ENCODE measurements at regions not wholly inside any gene's neighbourhood (a gene's known extent, or its start where the extent isn't known, plus 50 kb on each side); places are given as distances from the start of the nearest gene placed in this dataset.

DNA sequence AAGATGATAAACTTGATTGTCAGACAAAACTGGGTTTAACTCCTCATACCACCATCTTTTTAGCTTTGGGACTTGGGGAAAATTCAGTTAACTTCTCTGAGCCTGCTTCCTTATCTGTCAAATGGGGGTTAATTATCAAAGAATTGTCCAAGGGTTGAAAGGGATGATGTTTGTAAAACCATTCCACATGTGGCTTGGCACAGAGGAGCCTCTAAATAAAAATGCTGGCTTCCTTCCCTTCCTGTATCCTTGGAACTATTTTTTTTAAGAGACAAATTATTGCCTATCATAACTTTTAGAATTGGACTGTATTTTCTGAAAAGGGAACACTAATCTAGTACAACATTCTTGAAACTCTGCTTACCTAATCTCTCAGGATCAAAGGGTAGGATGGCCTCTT is 143.4 kb upstream of the USP24 start (continued):
- no peak for TF ChIP-seq ZNF484 (CRISPR knock-in tag; IDR thresholded peaks at IDR 0.05; ENCODE audit: borderline replicate concordance, low read depth)
- TF ChIP-seq PAX8 (CRISPR knock-in tag; IDR thresholded peaks at IDR 0.05; ENCODE audit: borderline replicate concordance), result no peak
- no peak for TF ChIP-seq ZNF12 (CRISPR knock-in tag; IDR thresholded peaks at IDR 0.05)
- TF ChIP-seq, protein P1, sequence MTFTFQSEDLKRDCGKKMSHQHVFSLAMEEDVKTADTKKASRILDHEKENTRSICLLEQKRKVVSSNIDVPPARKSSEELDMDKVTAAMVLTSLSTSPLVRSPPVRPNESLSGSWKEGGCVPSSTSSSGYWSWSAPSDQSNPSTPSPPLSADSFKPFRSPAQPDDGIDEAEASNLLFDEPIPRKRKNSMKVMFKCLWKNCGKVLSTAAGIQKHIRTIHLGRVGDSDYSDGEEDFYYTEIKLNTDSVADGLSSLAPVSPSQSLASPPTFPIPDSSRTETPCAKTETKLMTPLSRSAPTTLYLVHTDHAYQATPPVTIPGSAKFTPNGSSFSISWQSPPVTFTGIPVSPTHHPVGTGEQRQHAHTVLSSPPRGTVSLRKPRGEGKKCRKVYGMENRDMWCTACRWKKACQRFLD (CRISPR knock-in tag; IDR thresholded peaks at IDR 0.05; ENCODE audit: borderline replicate concordance), result no peak
- no peak for TF ChIP-seq HIVEP1 (CRISPR knock-in tag; IDR thresholded peaks at IDR 0.05)
- TF ChIP-seq ZNF17 (CRISPR knock-in tag; IDR thresholded peaks at IDR 0.05), result no peak
- no peak for TF ChIP-seq KLF16 (CRISPR knock-in tag; IDR thresholded peaks at IDR 0.05)
- TF ChIP-seq, protein P2, sequence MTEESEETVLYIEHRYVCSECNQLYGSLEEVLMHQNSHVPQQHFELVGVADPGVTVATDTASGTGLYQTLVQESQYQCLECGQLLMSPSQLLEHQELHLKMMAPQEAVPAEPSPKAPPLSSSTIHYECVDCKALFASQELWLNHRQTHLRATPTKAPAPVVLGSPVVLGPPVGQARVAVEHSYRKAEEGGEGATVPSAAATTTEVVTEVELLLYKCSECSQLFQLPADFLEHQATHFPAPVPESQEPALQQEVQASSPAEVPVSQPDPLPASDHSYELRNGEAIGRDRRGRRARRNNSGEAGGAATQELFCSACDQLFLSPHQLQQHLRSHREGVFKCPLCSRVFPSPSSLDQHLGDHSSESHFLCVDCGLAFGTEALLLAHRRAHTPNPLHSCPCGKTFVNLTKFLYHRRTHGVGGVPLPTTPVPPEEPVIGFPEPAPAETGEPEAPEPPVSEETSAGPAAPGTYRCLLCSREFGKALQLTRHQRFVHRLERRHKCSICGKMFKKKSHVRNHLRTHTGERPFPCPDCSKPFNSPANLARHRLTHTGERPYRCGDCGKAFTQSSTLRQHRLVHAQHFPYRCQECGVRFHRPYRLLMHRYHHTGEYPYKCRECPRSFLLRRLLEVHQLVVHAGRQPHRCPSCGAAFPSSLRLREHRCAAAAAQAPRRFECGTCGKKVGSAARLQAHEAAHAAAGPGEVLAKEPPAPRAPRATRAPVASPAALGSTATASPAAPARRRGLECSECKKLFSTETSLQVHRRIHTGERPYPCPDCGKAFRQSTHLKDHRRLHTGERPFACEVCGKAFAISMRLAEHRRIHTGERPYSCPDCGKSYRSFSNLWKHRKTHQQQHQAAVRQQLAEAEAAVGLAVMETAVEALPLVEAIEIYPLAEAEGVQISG (CRISPR knock-in tag; IDR thresholded peaks at IDR 0.05), result no peak
- no peak for TF ChIP-seq ZSCAN20 (CRISPR knock-in tag; IDR thresholded peaks at IDR 0.05; ENCODE audit: borderline replicate concordance)
- TF ChIP-seq, protein P3, sequence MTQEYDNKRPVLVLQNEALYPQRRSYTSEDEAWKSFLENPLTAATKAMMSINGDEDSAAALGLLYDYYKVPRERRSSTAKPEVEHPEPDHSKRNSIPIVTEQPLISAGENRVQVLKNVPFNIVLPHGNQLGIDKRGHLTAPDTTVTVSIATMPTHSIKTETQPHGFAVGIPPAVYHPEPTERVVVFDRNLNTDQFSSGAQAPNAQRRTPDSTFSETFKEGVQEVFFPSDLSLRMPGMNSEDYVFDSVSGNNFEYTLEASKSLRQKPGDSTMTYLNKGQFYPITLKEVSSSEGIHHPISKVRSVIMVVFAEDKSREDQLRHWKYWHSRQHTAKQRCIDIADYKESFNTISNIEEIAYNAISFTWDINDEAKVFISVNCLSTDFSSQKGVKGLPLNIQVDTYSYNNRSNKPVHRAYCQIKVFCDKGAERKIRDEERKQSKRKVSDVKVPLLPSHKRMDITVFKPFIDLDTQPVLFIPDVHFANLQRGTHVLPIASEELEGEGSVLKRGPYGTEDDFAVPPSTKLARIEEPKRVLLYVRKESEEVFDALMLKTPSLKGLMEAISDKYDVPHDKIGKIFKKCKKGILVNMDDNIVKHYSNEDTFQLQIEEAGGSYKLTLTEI (CRISPR knock-in tag; conservative IDR thresholded peaks at IDR 0.05), result no peak
